Kidney glomerular epithelial cell (primary cell): ENCODE measurements at regions not wholly inside any gene's neighbourhood (a gene's known extent, or its start where the extent isn't known, plus 50 kb on each side); places are given as distances from the start of the nearest gene placed in this dataset.
A peak's percentile ranks its signal among the peaks of the same experiment; 100 is the strongest.

Experiments
- DNase-seq: peaks from one replicate; lab custom pipeline; 2025; lab: John Stamatoyannopoulos, UW

GRCh38 chr1:222040121-222040805, 298.4 kb upstream of the DUSP10 start:
- DNase-seq = no peak

GRCh38 chr1:222038971-222039370, 297.1 kb upstream of the DUSP10 start:
- DNase-seq = no peak

- no peak for DNase-seq
Measured at GRCh38 chr1:222037720-222038119, 295.8 kb upstream of the DUSP10 start.

GRCh38 chr1:222034790-222035189, 292.9 kb upstream of the DUSP10 start:
- no peak for DNase-seq

GRCh38 chr1:222033450-222033849, 291.6 kb upstream of the DUSP10 start:
- DNase-seq = no peak

GRCh38 chr1:222031318-222031717, 289.4 kb upstream of the DUSP10 start:
- DNase-seq = no peak

GRCh38 chr1:222028676-222029075, 286.8 kb upstream of the DUSP10 start:
- DNase-seq = no peak

GRCh38 chr1:222028116-222028515, 286.2 kb upstream of the DUSP10 start:
- no peak for DNase-seq

GRCh38 chr1:222026280-222026679, 284.4 kb upstream of the DUSP10 start:
- DNase-seq = no peak

- no peak for DNase-seq
Measured at GRCh38 chr1:222023025-222023424, 281.1 kb upstream of the DUSP10 start.

- DNase-seq = no peak
Measured at GRCh38 chr1:222021129-222021528, 279.2 kb upstream of the DUSP10 start.

GRCh38 chr1:222020553-222020952, 278.7 kb upstream of the DUSP10 start:
- DNase-seq = no peak

GRCh38 chr1:222019029-222019428, 277.1 kb upstream of the DUSP10 start:
- DNase-seq = no peak

- no peak for DNase-seq
Measured at GRCh38 chr1:222018041-222018440, 276.2 kb upstream of the DUSP10 start.

- no peak for DNase-seq
Measured at GRCh38 chr1:222015686-222016085, 273.8 kb upstream of the DUSP10 start.

- DNase-seq = no peak
Measured at GRCh38 chr1:222014001-222014400, 272.1 kb upstream of the DUSP10 start.

- no peak for DNase-seq
Measured at GRCh38 chr1:222012816-222013215, 270.9 kb upstream of the DUSP10 start.

GRCh38 chr1:222010306-222010705, 268.4 kb upstream of the DUSP10 start:
- no peak for DNase-seq

- no peak for DNase-seq
Measured at GRCh38 chr1:222009105-222009730, 267.3 kb upstream of the DUSP10 start.

GRCh38 chr1:222006715-222007114, 264.8 kb upstream of the DUSP10 start:
- DNase-seq = peak; percentile 20

- no peak for DNase-seq
Measured at GRCh38 chr1:222004784-222005183, 262.9 kb upstream of the DUSP10 start.

GRCh38 chr1:222004034-222004433, 262.1 kb upstream of the DUSP10 start:
- no peak for DNase-seq

- no peak for DNase-seq
Measured at GRCh38 chr1:222002503-222002902, 260.6 kb upstream of the DUSP10 start.

GRCh38 chr1:222000131-222000530, 258.2 kb upstream of the DUSP10 start:
- DNase-seq = no peak
